ENCODE measurements at regions not wholly inside any gene's neighbourhood (a gene's known extent, or its start where the extent isn't known, plus 50 kb on each side); places are given as distances from the start of the nearest gene placed in this dataset.

DNA sequence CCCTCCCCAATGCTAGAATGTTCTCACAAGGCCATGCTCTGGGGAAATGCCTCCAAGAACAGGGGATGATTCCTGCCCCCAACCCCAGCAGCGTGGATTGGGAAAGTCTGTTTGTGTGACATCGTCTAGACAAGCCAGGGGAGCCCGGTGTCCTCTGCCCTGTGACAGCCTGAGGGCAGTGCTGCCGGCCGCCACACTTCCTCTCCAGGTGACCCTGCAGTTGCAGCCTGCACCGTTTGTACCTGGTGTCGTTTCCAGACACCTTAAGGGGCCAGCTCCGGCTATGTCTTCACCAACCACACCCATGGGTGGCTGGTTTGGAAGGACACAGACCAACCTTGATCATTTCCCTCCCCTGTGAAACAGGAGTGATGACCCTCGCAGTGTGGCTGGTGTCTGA, 372.6 kb downstream of the BCL11B start:
- TF ChIP-seq POLR2A (IDR thresholded peaks at IDR 0.05; ENCODE audit: low read length): no peak
- TF ChIP-seq GATA1 (IDR thresholded peaks at IDR 0.05; ENCODE audit: low read depth, low read length): no peak

Measured in erythroblast (primary cell).